ENCODE measurements at regions not wholly inside any gene's neighbourhood (a gene's known extent, or its start where the extent isn't known, plus 50 kb on each side); places are given as distances from the start of the nearest gene placed in this dataset.
"Not testable (repeated sequence)": the region's sequence is repeated elsewhere in the genome, so short reads cannot be mapped to it uniquely, and the experiment has no call there.

DNA sequence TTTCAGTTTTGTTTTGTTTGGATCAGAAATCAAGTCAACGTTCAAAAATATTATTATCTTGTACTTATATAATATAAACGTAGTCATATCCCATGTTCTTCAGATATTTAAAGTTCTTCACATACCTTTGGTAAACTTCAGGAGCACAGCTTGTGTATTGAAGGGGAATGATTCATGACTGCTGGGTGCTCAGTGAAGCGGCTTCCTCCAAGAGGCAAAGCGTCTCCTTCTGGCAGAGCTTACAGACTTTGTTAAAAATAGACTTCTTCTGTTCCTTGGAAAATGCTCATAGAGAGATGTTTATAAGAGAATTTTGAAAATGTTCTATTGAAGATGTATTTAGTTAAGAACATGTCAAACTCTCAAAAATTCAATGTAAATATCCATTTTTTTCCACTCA is 155.6 kb upstream of the CNTNAP4 start:
- no peak overlapping the region for H3K4me3 ChIP-seq (ENCODE audit: low read depth, low read length)
- DNase-seq (ENCODE audit: low read depth): no peak
- TF ChIP-seq, protein P1, sequence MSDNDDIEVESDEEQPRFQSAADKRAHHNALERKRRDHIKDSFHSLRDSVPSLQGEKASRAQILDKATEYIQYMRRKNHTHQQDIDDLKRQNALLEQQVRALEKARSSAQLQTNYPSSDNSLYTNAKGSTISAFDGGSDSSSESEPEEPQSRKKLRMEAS (IDR thresholded peaks at IDR 0.05; ENCODE audit: low read depth, low read length): no peak
- TF ChIP-seq POLR2A (IDR thresholded peaks at IDR 0.05; ENCODE audit: extremely low read depth, insufficient read length) (no peak), CTCF (IDR thresholded peaks at IDR 0.05; ENCODE audit: low read depth, low read length) (no peak), MYC (IDR thresholded peaks at IDR 0.05; ENCODE audit: low read depth, low read length) (no peak)

GRCh38 chr16:76123966-76124365 is 153.2 kb upstream of the CNTNAP4 start:
- H3K4me3 ChIP-seq (ENCODE audit: low read depth, low read length): no peak overlapping the region
- no peak for DNase-seq (ENCODE audit: low read depth)
- no peak for TF ChIP-seq POLR2A (IDR thresholded peaks at IDR 0.05; ENCODE audit: extremely low read depth, insufficient read length)
- TF ChIP-seq, protein P1 (IDR thresholded peaks at IDR 0.05; ENCODE audit: low read depth, low read length): no peak
- no peak for TF ChIP-seq MYC (IDR thresholded peaks at IDR 0.05; ENCODE audit: low read depth, low read length)

GRCh38 chr16:76125871-76126270 is 151.3 kb upstream of the CNTNAP4 start:
- TF ChIP-seq, protein P1 (IDR thresholded peaks at IDR 0.05; ENCODE audit: low read depth, low read length): no peak
- no peak for TF ChIP-seq POLR2A (IDR thresholded peaks at IDR 0.05; ENCODE audit: extremely low read depth, insufficient read length)
- TF ChIP-seq CTCF (IDR thresholded peaks at IDR 0.05; ENCODE audit: low read depth, low read length): no peak
- TF ChIP-seq MYC (IDR thresholded peaks at IDR 0.05; ENCODE audit: low read depth, low read length): no peak
- H3K4me3 ChIP-seq (ENCODE audit: low read depth, low read length): no peak overlapping the region
- DNase-seq (ENCODE audit: low read depth): no peak

DNA sequence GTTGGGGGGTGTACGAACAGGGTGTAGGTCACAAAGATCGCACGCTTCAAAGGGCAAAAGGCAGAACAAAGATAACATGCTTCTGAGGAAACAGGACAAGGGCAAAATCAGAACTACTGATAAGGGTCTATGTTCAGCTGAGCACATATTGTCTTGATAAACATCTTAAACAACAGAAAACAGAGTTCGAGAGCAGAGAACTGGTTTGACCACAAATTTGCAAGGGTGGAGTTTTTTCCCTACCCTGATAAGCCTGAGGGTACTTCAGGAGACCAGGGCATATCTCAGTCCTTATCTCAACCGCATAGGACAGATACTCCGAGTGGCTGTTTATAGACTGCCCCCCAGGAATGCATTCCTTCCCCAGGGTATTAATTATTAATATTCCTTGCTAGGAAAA is 139.1 kb upstream of the CNTNAP4 start:
- not testable (repeated sequence) for DNase-seq (ENCODE audit: low read depth); H3K4me3 ChIP-seq (ENCODE audit: low read depth, low read length)

DNA sequence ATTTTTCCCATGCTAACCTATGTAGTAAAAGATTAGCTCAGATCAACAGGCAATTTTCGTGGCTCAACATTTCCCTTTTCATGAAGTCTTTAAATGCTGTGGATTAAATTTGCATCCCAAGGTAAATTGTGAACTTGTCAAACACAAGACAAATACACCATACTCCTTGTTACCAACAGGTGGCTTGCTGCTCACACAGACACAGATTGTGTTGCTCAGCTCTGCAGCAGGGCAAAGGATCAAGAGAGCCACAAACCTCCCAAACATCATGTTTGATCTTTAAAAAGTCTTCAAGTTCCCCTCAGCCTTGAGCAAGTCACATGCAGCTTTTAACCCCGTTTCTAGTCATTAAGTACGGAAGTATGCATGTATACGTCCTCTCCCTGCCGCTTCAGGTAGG is 119.6 kb upstream of the CNTNAP4 start:
- no peak for DNase-seq (ENCODE audit: low read depth)
- H3K4me3 ChIP-seq (ENCODE audit: low read depth, low read length): no peak overlapping the region
- TF ChIP-seq CTCF (IDR thresholded peaks at IDR 0.05; ENCODE audit: low read depth, low read length): no peak
- no peak for TF ChIP-seq MYC (IDR thresholded peaks at IDR 0.05; ENCODE audit: low read depth, low read length)
- TF ChIP-seq POLR2A (IDR thresholded peaks at IDR 0.05; ENCODE audit: extremely low read depth, insufficient read length): no peak
- TF ChIP-seq, protein P1 (IDR thresholded peaks at IDR 0.05; ENCODE audit: low read depth, low read length): no peak

GRCh38 chr16:76162046-76162445 is 115.2 kb upstream of the CNTNAP4 start:
- no peak for DNase-seq (ENCODE audit: low read depth)
- TF ChIP-seq MYC (IDR thresholded peaks at IDR 0.05; ENCODE audit: low read depth, low read length) (no peak), CTCF (IDR thresholded peaks at IDR 0.05; ENCODE audit: low read depth, low read length) (no peak), POLR2A (IDR thresholded peaks at IDR 0.05; ENCODE audit: extremely low read depth, insufficient read length) (no peak)
- TF ChIP-seq, protein P1 (IDR thresholded peaks at IDR 0.05; ENCODE audit: low read depth, low read length): no peak
- H3K4me3 ChIP-seq (ENCODE audit: low read depth, low read length): no peak overlapping the region

DNA sequence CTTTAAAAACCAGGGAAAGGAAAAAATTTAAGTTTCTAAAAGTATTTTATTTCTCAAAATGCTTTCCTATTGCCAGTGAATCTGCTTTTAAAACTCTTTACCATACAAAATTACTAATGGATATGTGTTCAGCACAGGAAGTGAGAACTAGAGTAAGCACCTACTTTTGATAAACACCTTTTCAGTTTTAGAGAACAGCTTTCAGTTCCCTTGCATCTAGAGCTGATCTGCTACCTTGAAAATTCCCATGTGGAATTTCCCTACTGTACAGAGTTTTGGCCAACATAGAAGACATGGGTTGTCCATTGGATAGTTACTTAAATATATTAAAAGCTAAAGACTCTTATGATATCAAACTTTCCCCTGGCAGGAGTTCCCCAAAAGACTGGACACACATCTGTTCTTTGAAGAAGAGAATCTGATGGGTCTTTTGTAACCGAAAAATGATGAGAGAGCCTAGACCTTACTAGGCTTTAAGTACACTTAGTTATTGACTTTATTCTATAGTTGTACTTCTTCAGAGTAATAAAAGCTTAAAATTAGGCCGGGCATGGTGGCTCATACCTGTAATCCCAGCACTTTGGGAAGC is 112.1 kb upstream of the CNTNAP4 start:
- TF ChIP-seq, protein P1 (IDR thresholded peaks at IDR 0.05; ENCODE audit: low read depth, low read length): no peak
- TF ChIP-seq CTCF (IDR thresholded peaks at IDR 0.05; ENCODE audit: low read depth, low read length) (no peak), MYC (IDR thresholded peaks at IDR 0.05; ENCODE audit: low read depth, low read length) (no peak), POLR2A (IDR thresholded peaks at IDR 0.05; ENCODE audit: extremely low read depth, insufficient read length) (no peak)
- no peak for DNase-seq (ENCODE audit: low read depth)
- H3K4me3 ChIP-seq (ENCODE audit: low read depth, low read length): no peak overlapping the region

All from NB4 (cell line).